ENCODE measurements at regions not wholly inside any gene's neighbourhood (a gene's known extent, or its start where the extent isn't known, plus 50 kb on each side); places are given as distances from the start of the nearest gene placed in this dataset.

DNA sequence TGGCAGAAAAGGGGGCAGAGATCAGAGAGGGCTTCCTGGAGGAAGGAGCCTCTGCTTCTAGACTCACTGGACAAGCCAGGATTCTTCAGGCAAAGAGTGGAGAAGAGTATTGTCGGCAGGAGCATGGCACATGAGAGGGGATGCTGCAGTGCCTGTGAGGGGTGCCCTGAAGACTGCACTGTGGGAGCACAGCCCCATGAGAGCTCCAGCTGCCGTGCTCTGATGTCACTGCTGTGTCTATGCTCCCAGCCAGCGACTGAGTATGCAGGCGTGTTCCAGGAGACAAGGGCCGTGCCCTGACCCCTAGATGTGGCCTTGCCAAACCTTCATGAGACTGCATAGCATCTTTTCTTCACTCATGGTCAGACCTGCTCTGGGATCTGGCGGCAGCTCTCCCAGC lies 339.1 kb downstream of the RPS24 start:
- TF ChIP-seq EZH2 (IDR thresholded peaks at IDR 0.05; ENCODE audit: borderline replicate concordance, low read depth, low read length, poor library complexity, severe bottlenecking): no peak
- TF ChIP-seq, protein P1, sequence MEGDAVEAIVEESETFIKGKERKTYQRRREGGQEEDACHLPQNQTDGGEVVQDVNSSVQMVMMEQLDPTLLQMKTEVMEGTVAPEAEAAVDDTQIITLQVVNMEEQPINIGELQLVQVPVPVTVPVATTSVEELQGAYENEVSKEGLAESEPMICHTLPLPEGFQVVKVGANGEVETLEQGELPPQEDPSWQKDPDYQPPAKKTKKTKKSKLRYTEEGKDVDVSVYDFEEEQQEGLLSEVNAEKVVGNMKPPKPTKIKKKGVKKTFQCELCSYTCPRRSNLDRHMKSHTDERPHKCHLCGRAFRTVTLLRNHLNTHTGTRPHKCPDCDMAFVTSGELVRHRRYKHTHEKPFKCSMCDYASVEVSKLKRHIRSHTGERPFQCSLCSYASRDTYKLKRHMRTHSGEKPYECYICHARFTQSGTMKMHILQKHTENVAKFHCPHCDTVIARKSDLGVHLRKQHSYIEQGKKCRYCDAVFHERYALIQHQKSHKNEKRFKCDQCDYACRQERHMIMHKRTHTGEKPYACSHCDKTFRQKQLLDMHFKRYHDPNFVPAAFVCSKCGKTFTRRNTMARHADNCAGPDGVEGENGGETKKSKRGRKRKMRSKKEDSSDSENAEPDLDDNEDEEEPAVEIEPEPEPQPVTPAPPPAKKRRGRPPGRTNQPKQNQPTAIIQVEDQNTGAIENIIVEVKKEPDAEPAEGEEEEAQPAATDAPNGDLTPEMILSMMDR (conservative IDR thresholded peaks at IDR 0.05; ENCODE audit: low read depth, low read length): no peak
- Histone ChIP-seq H3K9me3 (ENCODE audit: low read depth, low read length, poor library complexity, severe bottlenecking) (no peaks in the 10 kb centered on the region), H3K36me3 (ENCODE audit: insufficient read depth, low read length, poor library complexity, severe bottlenecking) (no peaks in the 10 kb centered on the region), H3K4me3 (ENCODE audit: low read depth, low read length, poor library complexity, severe bottlenecking) (no peak overlapping the region), H3K4me1 (ENCODE audit: insufficient read depth, low read length, poor library complexity, severe bottlenecking) (peaks cover 7% of the 10 kb centered on the region), H3K27me3 (replicated peaks; ENCODE audit: insufficient read depth, low read depth, low read length, poor library complexity) (no peaks in the 10 kb centered on the region), H3K27ac (ENCODE audit: low read depth, low read length, poor library complexity, severe bottlenecking) (no peak overlapping the region)
- no peak for DNase-seq (ENCODE audit: low spot score)
- intact Hi-C loops (cut with micrococcal nuclease; ENCODE audit: unreplicated experiment): no loop called here
- no TSS peak for BruUV-seq (replicated peaks)
- POLR2A ChIA-PET (ENCODE audit: low non-redundant PET): no interaction called here
- CTCF ChIA-PET: no interaction called here

DNA sequence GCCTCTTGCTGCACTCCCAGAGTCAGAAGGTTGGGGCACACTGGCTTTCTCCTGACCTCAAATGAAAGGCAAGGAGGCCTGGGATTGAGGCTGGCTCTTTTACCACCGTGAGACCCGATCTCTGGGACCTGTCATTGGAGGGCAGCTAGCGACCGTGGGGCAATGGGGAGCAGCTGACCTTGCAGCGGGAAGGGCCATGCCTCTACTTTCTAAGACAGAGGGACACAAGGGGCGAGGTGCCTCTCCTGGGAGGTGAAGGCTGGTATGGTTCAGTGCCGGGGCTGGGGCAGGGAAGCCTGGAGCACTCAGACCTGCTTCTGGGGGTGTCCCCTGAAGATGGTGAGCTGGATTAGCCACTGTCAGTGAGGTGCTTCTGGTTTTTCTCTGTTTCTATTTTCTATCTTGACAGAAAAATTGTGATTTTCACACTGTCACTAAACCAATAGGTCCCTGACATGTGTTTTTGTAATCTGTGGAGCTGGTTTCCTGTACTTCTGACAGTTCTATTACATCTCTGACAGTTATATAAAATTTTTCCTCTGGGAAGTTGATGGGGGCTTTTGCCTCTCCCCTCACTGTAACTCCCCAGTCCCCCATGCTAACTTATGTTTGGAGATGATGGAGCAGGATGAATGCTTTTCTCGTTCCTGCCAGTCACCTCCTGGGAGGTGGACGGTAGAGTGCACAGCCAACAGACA lies 340.8 kb downstream of the RPS24 start:
- no peak for TF ChIP-seq EZH2 (IDR thresholded peaks at IDR 0.05; ENCODE audit: borderline replicate concordance, low read depth, low read length, poor library complexity, severe bottlenecking)
- TF ChIP-seq, protein P1 (conservative IDR thresholded peaks at IDR 0.05; ENCODE audit: low read depth, low read length): no peak
- intact Hi-C loops (cut with micrococcal nuclease; ENCODE audit: unreplicated experiment): no loop called here
- CTCF ChIA-PET: no interaction called here

DNA sequence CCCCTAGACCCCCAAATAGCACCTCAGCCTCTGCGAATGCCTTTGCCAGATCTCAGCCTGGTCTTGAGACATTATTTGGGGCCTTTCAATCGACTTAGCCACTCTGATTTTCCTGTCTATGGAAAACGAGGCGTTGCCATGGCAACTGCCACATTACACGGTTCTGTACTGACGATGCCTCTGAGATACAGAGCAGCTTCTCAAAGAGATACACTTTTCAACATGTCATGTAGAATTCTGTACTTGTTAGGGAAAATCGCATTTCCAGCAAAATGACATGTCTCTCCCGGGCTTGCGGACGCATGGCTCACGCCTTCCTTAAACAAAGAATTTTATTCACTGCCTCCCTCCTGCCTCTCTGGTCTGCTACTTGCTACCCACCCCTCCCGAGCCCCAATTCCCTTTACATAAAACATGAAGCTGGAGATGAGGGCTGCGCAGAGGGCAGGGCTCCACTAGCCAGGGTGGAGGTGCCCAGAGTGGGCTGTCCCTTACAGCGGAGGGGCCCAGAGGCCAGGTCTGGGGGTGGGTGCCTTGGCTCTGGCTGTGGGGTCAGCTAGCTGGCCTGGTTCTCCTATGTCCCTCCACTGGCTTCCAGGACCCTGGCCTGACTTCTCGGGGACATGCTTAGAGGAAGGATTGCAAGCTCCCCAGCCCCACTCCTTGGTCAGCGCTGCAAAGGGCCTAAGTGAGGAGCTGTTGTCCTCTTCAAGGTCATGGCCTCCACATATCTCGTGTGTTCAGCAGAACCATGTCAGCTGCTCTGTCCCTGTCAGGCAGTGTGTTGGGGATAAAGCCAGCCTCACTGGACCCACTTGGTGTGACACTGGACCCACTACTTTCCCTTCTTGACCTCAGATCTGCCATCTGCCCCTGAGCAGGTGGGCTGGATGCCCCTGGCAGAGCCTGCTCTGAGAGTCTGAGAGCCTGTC lies 342.5 kb downstream of the RPS24 start:
- Histone ChIP-seq H3K4me1 (ENCODE audit: insufficient read depth, low read length, poor library complexity, severe bottlenecking) (peaks cover 8% of the 10 kb centered on the region), H3K9me3 (ENCODE audit: low read depth, low read length, poor library complexity, severe bottlenecking) (no peaks in the 10 kb centered on the region), H3K4me3 (ENCODE audit: low read depth, low read length, poor library complexity, severe bottlenecking) (no peak overlapping the region), H3K27me3 (replicated peaks; ENCODE audit: insufficient read depth, low read depth, low read length, poor library complexity) (no peaks in the 10 kb centered on the region), H3K36me3 (ENCODE audit: insufficient read depth, low read length, poor library complexity, severe bottlenecking) (no peaks in the 10 kb centered on the region), H3K27ac (ENCODE audit: low read depth, low read length, poor library complexity, severe bottlenecking) (no peak overlapping the region)
- CTCF ChIA-PET: no interaction called here
- no peak for TF ChIP-seq EZH2 (IDR thresholded peaks at IDR 0.05; ENCODE audit: borderline replicate concordance, low read depth, low read length, poor library complexity, severe bottlenecking)
- TF ChIP-seq, protein P1 (conservative IDR thresholded peaks at IDR 0.05; ENCODE audit: low read depth, low read length): no peak
- DNase-seq (ENCODE audit: low spot score): no peak
- BruUV-seq (replicated peaks): no TSS peak
- POLR2A ChIA-PET (ENCODE audit: low non-redundant PET): no interaction called here
- intact Hi-C loops (cut with micrococcal nuclease; ENCODE audit: unreplicated experiment): no loop called here

More for the DNA sequence above, 340.8 kb downstream of the RPS24 start:
- Histone ChIP-seq H3K27me3 (replicated peaks; ENCODE audit: insufficient read depth, low read depth, low read length, poor library complexity) (no peaks in the 10 kb centered on the region), H3K4me3 (ENCODE audit: low read depth, low read length, poor library complexity, severe bottlenecking) (no peak overlapping the region), H3K36me3 (ENCODE audit: insufficient read depth, low read length, poor library complexity, severe bottlenecking) (no peaks in the 10 kb centered on the region), H3K27ac (ENCODE audit: low read depth, low read length, poor library complexity, severe bottlenecking) (no peak overlapping the region), H3K9me3 (ENCODE audit: low read depth, low read length, poor library complexity, severe bottlenecking) (no peaks in the 10 kb centered on the region), H3K4me1 (ENCODE audit: insufficient read depth, low read length, poor library complexity, severe bottlenecking) (peaks cover 8% of the 10 kb centered on the region)
- no peak for DNase-seq (ENCODE audit: low spot score)
- no TSS peak for BruUV-seq (replicated peaks)
- POLR2A ChIA-PET (ENCODE audit: low non-redundant PET): no interaction called here
